HL-60 (cell line): ENCODE measurements at regions not wholly inside any gene's neighbourhood (a gene's known extent, or its start where the extent isn't known, plus 50 kb on each side); places are given as distances from the start of the nearest gene placed in this dataset.

Experiments
- DNase-seq, 2 experiments: peaks; one replicate each; pipeline ENCODE4 v3.0.0-alpha.2; 2010 to 2020; ENCODE audit warnings: low read depth in 1 of 2, low spot score in 1 of 2
- H3K27ac ChIP-seq: fragments of 250-450 bp; sonication (Bioruptor Pico); replicated peaks from 2 replicates; pipeline ENCODE4 v1.5.1; 2020; ENCODE audit warnings: mild to moderate bottlenecking, moderate library complexity
- H3K27me3 ChIP-seq: fragments of 250-450 bp; sonication (Bioruptor Pico); 2 replicates; pipeline ENCODE4 v1.5.1; 2021; ENCODE audit warnings: mild to moderate bottlenecking, moderate library complexity; ENCODE audit not compliant: insufficient read depth, poor library complexity, severe bottlenecking
- H3K4me3 ChIP-seq: replicated peaks from 2 replicates; pipeline ENCODE4 v1.5.1; 2011; ENCODE audit warnings: mild to moderate bottlenecking, control low read depth, low read length; ENCODE audit not compliant: insufficient read depth
- GABPA ChIP-seq: IDR thresholded peaks from 2 replicates; pipeline ENCODE4 v1.6.1; 2012; ENCODE audit warnings: low read depth
- POLR2AphosphoS5 ChIP-seq: IDR thresholded peaks from 2 replicates; pipeline ENCODE4 v1.6.1; 2012; ENCODE audit warnings: low read depth
- REST ChIP-seq: IDR thresholded peaks from 2 replicates; pipeline ENCODE4 v1.6.1; 2012; ENCODE audit warnings: low read depth; ENCODE audit not compliant: insufficient replicate concordance
- SPI1 ChIP-seq: IDR thresholded peaks from 2 replicates; pipeline ENCODE4 v1.6.1; 2012; ENCODE audit warnings: low read depth, mild to moderate bottlenecking, borderline replicate concordance
- TF ChIP-seq, protein P1 (sequence below): IDR thresholded peaks from one replicate; pipeline ENCODE4 v1.5.1; 2011; ENCODE audit warnings: low read length, control low read depth, inconsistent platforms; ENCODE audit not compliant: insufficient read depth

DNA sequence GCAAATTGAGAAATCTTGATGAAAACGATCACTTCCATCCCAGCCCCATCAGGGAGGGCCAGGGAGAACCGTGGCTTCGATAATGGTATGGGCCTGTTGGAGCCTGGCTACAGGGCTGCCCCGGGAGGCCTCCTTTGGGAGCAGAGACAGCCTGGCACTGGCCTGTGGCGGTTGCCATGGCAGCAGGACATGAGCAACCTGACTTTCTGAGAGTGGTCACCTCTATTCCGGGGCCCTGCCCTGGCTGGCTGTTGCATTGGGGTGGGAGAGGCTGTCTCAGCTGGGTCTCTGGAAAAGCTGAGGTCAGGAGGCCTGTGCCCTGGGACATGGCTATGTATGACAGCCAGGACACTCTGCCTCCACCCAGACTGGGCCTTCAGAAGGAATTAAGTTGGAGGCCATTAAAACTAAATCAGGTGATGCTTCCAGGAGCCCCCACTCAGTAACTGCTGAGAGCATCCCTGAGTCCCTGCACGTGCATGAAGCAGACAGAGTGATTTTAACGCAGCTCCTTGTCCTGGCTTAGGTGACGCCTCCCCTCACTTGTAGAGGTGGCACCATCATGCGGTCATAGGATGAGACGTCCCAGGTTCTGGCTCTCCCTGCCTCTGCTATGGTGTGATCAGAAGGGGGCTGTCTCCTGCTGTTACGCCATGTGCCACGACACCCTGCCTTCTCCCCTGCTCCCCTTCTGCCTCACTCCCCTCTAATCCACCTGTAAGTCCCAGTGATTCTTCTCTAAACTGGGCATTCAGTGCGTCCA is 126.3 kb downstream of the SLC25A47 start:
- H3K27ac ChIP-seq = no peak overlapping the region
- no peak for DNase-seq
- no peak overlapping the region for H3K4me3 ChIP-seq
- TF ChIP-seq POLR2AphosphoS5 (no peak), GABPA (no peak), REST (no peak), SPI1 (no peak)
- TF ChIP-seq, protein P1, sequence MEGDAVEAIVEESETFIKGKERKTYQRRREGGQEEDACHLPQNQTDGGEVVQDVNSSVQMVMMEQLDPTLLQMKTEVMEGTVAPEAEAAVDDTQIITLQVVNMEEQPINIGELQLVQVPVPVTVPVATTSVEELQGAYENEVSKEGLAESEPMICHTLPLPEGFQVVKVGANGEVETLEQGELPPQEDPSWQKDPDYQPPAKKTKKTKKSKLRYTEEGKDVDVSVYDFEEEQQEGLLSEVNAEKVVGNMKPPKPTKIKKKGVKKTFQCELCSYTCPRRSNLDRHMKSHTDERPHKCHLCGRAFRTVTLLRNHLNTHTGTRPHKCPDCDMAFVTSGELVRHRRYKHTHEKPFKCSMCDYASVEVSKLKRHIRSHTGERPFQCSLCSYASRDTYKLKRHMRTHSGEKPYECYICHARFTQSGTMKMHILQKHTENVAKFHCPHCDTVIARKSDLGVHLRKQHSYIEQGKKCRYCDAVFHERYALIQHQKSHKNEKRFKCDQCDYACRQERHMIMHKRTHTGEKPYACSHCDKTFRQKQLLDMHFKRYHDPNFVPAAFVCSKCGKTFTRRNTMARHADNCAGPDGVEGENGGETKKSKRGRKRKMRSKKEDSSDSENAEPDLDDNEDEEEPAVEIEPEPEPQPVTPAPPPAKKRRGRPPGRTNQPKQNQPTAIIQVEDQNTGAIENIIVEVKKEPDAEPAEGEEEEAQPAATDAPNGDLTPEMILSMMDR = no peak
- no peaks in the 10 kb centered on the region for H3K27me3 ChIP-seq

DNA sequence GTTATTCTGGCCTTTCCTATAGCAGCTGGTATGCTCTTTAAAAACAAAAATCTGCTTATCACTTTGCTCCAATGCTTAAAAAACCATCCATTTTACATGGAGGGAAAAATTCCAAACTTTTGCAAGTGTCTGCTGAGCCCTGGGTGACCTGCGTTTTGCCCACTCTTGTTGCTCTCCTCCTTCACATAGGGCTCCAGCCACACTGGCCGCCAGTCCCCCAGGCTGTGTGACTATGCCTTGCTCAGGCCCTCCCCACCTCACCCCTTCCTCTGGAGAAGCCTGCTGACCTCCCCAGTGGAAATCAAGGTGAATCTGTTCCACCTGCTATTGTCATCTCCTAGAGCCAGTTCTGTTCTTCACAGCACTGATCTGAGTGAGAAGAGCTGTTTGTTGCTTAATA is 126.9 kb downstream of the SLC25A47 start:
- no peak for DNase-seq
- Histone ChIP-seq H3K4me3 (no peak overlapping the region), H3K27me3 (no peaks in the 10 kb centered on the region), H3K27ac (no peak overlapping the region)
- no peak for TF ChIP-seq GABPA

DNA sequence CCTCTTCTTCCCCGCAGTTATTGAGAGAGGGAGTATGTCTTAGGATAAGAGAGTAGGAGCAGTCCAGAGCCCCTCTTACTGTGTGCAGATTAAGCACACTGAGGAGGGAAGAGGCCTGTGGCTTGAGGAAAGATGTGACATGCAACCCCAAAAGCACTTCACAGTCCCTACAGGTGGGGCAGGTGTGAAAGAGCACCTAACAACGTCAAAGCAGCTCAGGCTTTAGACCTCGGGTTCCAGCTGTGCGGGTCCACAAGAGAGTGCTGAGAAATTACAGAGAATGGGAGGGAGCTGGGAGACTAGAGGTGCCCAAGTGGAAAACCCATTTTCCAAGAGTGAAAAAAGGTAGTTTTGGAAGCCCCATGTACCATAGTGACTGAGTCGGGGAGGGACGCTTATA is 127.6 kb downstream of the SLC25A47 start:
- H3K27me3 ChIP-seq = no peaks in the 10 kb centered on the region
- DNase-seq = no peak
- no peak for TF ChIP-seq GABPA
- no peak for TF ChIP-seq POLR2AphosphoS5
- TF ChIP-seq SPI1 = no peak
- TF ChIP-seq, protein P1 = no peak
- no peak for TF ChIP-seq REST

GRCh38 chr14:100451264-100451663 is 128.1 kb downstream of the SLC25A47 start:
- TF ChIP-seq SPI1 (no peak), POLR2AphosphoS5 (no peak), GABPA (no peak), REST (no peak)
- TF ChIP-seq, protein P1 = no peak
- Histone ChIP-seq H3K4me3 (no peak overlapping the region), H3K27ac (no peak overlapping the region), H3K27me3 (no peaks in the 10 kb centered on the region)
- DNase-seq = no peak

More for the DNA sequence above, 127.6 kb downstream of the SLC25A47 start:
- Histone ChIP-seq H3K4me3 (no peak overlapping the region), H3K27ac (no peak overlapping the region)
